ENCODE measurements at regions not wholly inside any gene's neighbourhood (a gene's known extent, or its start where the extent isn't known, plus 50 kb on each side); places are given as distances from the start of the nearest gene placed in this dataset.

DNA sequence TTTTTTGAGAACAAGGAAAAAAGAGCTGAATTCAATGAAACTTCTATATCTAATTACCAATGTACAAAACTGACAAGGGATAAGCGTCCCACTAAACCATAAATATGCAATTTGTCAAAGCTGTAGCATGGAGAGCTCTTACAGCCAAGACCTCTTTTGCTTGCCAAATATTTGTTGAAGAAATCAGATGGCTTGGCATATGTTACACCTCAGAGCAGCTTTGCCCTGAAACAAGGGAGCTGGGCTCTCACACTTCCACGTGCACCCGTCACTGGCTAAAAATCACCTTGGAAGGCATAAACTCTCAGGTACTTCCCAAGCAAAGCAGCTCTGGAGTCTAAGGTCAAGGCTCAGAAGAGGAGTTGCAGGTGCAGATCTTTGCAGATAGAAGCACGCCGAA is 324.7 kb upstream of the SLCO3A1 start (continued):
- TF ChIP-seq, protein P1, sequence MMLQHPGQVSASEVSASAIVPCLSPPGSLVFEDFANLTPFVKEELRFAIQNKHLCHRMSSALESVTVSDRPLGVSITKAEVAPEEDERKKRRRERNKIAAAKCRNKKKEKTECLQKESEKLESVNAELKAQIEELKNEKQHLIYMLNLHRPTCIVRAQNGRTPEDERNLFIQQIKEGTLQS (IDR thresholded peaks at IDR 0.05) = no peak
- TF ChIP-seq RXRA (IDR thresholded peaks at IDR 0.05) (no peak), GABPA (IDR thresholded peaks at IDR 0.05 in 1 of 2, conservative IDR thresholded peaks at IDR 0.05 in 1 of 2) (no peak)

DNA sequence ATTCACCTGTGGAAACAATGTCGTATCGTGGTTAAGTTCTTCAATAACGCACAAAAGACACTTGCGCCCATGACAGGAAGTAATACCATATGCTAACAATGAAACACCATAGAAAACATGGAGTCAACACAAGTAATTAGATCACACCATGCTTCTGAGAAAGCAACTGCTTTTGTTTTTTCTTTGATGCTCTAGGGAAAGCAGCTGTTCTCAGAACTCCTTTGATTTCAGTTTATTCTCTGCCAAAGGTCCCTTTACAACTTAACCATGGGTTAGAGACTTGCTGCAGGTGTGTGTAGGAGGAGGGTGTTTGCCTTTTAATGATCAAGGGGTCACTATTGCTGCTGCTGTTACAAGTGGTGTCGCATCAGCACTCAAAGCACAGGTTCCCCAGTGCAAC is 324.0 kb upstream of the SLCO3A1 start:
- Histone ChIP-seq H3K27ac (ENCODE audit: low read depth in 1 of 2, low read length in 2 of 2) (no peak overlapping the region), H3K9ac (ENCODE audit: low read depth in 1 of 2, low read length in 2 of 2) (no peak overlapping the region), H3K36me3 (ENCODE audit: control insufficient read depth in 4 of 4, insufficient read depth in 3 of 4, low read depth in 1 of 4, low read length in 3 of 4) (no peaks in the 10 kb centered on the region), H3K4me1 (ENCODE audit: control insufficient read depth in 4 of 4, insufficient read depth in 4 of 4, low read length in 3 of 4) (peaks cover 0 to 11% (median 7%) of the 10 kb centered on the region in 4 donors), H3K9me3 (ENCODE audit: control insufficient read depth in 4 of 4, low read length in 3 of 4) (no peaks in the 10 kb centered on the region), H3K27me3 (ENCODE audit: control insufficient read depth in 4 of 4, insufficient read depth in 4 of 4, low read length in 3 of 4) (no peaks in the 10 kb centered on the region), H3K4me3 (ENCODE audit: low read depth in 1 of 3, low read length in 3 of 3) (no peak overlapping the region)
- DNase-seq (ENCODE audit: low spot score) = no peak
- 80% methylated on average over 5 of the region's 5 CpGs for WGBS
- TF ChIP-seq SP1 (IDR thresholded peaks at IDR 0.05) (no peak), TAF1 (conservative IDR thresholded peaks at IDR 0.05) (no peak), HNF4A (conservative IDR thresholded peaks at IDR 0.05) (no peak), NR2F2 (IDR thresholded peaks at IDR 0.05) (no peak), FOXA2 (IDR thresholded peaks at IDR 0.05) (no peak), YY1 (IDR thresholded peaks at IDR 0.05) (no peak), GABPA (IDR thresholded peaks at IDR 0.05 in 1 of 2, conservative IDR thresholded peaks at IDR 0.05 in 1 of 2) (no peak), RAD21 (IDR thresholded peaks at IDR 0.05) (no peak)
- TF ChIP-seq, protein P2, sequence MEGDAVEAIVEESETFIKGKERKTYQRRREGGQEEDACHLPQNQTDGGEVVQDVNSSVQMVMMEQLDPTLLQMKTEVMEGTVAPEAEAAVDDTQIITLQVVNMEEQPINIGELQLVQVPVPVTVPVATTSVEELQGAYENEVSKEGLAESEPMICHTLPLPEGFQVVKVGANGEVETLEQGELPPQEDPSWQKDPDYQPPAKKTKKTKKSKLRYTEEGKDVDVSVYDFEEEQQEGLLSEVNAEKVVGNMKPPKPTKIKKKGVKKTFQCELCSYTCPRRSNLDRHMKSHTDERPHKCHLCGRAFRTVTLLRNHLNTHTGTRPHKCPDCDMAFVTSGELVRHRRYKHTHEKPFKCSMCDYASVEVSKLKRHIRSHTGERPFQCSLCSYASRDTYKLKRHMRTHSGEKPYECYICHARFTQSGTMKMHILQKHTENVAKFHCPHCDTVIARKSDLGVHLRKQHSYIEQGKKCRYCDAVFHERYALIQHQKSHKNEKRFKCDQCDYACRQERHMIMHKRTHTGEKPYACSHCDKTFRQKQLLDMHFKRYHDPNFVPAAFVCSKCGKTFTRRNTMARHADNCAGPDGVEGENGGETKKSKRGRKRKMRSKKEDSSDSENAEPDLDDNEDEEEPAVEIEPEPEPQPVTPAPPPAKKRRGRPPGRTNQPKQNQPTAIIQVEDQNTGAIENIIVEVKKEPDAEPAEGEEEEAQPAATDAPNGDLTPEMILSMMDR (IDR thresholded peaks at IDR 0.05; ENCODE audit: low read depth, low read length, missing input control) = no peak
- TF ChIP-seq, protein P3, sequence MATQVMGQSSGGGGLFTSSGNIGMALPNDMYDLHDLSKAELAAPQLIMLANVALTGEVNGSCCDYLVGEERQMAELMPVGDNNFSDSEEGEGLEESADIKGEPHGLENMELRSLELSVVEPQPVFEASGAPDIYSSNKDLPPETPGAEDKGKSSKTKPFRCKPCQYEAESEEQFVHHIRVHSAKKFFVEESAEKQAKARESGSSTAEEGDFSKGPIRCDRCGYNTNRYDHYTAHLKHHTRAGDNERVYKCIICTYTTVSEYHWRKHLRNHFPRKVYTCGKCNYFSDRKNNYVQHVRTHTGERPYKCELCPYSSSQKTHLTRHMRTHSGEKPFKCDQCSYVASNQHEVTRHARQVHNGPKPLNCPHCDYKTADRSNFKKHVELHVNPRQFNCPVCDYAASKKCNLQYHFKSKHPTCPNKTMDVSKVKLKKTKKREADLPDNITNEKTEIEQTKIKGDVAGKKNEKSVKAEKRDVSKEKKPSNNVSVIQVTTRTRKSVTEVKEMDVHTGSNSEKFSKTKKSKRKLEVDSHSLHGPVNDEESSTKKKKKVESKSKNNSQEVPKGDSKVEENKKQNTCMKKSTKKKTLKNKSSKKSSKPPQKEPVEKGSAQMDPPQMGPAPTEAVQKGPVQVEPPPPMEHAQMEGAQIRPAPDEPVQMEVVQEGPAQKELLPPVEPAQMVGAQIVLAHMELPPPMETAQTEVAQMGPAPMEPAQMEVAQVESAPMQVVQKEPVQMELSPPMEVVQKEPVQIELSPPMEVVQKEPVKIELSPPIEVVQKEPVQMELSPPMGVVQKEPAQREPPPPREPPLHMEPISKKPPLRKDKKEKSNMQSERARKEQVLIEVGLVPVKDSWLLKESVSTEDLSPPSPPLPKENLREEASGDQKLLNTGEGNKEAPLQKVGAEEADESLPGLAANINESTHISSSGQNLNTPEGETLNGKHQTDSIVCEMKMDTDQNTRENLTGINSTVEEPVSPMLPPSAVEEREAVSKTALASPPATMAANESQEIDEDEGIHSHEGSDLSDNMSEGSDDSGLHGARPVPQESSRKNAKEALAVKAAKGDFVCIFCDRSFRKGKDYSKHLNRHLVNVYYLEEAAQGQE (IDR thresholded peaks at IDR 0.05) = no peak

DNA sequence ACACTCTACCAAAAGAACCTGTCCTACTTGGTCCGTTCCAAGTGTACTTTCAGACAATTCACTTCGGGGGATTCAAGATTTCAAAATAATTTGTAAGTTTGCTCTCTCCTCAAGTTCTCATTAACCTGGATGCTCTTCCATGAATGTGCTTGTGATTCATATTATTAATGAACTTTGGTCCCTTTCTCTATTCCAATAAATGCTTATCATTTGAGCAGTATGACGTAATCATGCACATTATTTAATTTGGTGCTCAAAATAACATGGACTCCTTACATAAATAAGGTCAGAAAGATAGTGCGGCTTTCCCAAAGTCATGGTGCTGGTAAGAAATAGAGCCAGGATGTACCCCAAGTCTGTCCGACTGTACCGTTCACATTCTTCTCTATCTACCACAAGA is 323.2 kb upstream of the SLCO3A1 start:
- Histone ChIP-seq H3K27ac (ENCODE audit: low read depth in 1 of 2, low read length in 2 of 2) (no peak overlapping the region), H3K4me1 (ENCODE audit: control insufficient read depth in 4 of 4, insufficient read depth in 4 of 4, low read length in 3 of 4) (peaks cover 0 to 13% (median 8%) of the 10 kb centered on the region in 4 donors), H3K4me3 (ENCODE audit: low read depth in 1 of 3, low read length in 3 of 3) (no peak overlapping the region), H3K27me3 (ENCODE audit: control insufficient read depth in 4 of 4, insufficient read depth in 4 of 4, low read length in 3 of 4) (no peaks in the 10 kb centered on the region), H3K9me3 (ENCODE audit: control insufficient read depth in 4 of 4, low read length in 3 of 4) (no peaks in the 10 kb centered on the region), H3K36me3 (ENCODE audit: control insufficient read depth in 4 of 4, insufficient read depth in 3 of 4, low read depth in 1 of 4, low read length in 3 of 4) (no peaks in the 10 kb centered on the region), H3K9ac (ENCODE audit: low read depth in 1 of 2, low read length in 2 of 2) (no peak overlapping the region)
- TF ChIP-seq GABPA (IDR thresholded peaks at IDR 0.05 in 1 of 2, conservative IDR thresholded peaks at IDR 0.05 in 1 of 2) (no peak), SP1 (IDR thresholded peaks at IDR 0.05) (no peak), FOXA2 (IDR thresholded peaks at IDR 0.05) (no peak), FOXA1 (IDR thresholded peaks at IDR 0.05) (no peak), HNF4A (conservative IDR thresholded peaks at IDR 0.05) (no peak), RAD21 (IDR thresholded peaks at IDR 0.05) (no peak), NR2F2 (IDR thresholded peaks at IDR 0.05) (no peak), EGR1 (IDR thresholded peaks at IDR 0.05; ENCODE audit: low read depth in 2 of 2) (no peak), TAF1 (conservative IDR thresholded peaks at IDR 0.05) (no peak)
- TF ChIP-seq, protein P2 (IDR thresholded peaks at IDR 0.05; ENCODE audit: low read depth, low read length, missing input control) = no peak
- TF ChIP-seq, protein P4, sequence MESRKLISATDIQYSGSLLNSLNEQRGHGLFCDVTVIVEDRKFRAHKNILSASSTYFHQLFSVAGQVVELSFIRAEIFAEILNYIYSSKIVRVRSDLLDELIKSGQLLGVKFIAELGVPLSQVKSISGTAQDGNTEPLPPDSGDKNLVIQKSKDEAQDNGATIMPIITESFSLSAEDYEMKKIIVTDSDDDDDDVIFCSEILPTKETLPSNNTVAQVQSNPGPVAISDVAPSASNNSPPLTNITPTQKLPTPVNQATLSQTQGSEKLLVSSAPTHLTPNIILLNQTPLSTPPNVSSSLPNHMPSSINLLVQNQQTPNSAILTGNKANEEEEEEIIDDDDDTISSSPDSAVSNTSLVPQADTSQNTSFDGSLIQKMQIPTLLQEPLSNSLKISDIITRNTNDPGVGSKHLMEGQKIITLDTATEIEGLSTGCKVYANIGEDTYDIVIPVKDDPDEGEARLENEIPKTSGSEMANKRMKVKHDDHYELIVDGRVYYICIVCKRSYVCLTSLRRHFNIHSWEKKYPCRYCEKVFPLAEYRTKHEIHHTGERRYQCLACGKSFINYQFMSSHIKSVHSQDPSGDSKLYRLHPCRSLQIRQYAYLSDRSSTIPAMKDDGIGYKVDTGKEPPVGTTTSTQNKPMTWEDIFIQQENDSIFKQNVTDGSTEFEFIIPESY (IDR thresholded peaks at IDR 0.05) = no peak
- TF ChIP-seq, protein P1 (IDR thresholded peaks at IDR 0.05) = no peak
- WGBS = 76% methylated on average over 6 of the region's 6 CpGs
- DNase-seq (ENCODE audit: low spot score) = no peak
